D721Med (cell line): ENCODE measurements at regions not wholly inside any gene's neighbourhood (a gene's known extent, or its start where the extent isn't known, plus 50 kb on each side); places are given as distances from the start of the nearest gene placed in this dataset.

Experiments
- DNase-seq: peaks from one replicate; pipeline ENCODE4 v3.0.0; 2011; ENCODE audit warnings: low spot score; ENCODE audit not compliant: insufficient read length
- FAIRE-seq: peaks from 2 replicates; lab custom pipeline; 2011; peaks lifted over from hg19 to GRCh38; lab: Jason Lieb, UNC
- TF ChIP-seq, protein P1 (sequence below): IDR thresholded peaks from 2 replicates; pipeline ENCODE4 v1.5.1; 2012; ENCODE audit warnings: mild to moderate bottlenecking, control low read depth; ENCODE audit not compliant: insufficient read depth; ENCODE audit errors: missing control alignments

DNA sequence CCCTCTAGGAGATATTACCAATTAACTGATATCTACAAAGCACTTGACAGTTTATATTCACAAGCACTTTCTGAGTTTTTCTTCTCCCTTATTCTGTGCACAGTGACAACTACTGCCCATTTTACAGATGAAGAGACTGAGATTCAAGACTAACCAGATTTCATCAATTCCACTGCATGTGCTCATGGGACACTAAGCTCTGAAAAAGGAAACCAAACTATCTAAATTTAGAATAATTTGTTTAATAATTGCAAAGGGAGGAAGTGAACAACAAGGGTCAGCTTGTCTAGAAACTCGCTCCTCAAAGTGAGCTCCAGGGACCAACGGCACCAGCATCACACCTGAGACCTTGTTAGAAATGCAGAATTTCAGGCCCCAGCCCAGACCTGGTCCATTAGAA is 50.8 kb upstream of the MYLIP start:
- DNase-seq (no peak), FAIRE-seq (no peak)
- TF ChIP-seq, protein P1, sequence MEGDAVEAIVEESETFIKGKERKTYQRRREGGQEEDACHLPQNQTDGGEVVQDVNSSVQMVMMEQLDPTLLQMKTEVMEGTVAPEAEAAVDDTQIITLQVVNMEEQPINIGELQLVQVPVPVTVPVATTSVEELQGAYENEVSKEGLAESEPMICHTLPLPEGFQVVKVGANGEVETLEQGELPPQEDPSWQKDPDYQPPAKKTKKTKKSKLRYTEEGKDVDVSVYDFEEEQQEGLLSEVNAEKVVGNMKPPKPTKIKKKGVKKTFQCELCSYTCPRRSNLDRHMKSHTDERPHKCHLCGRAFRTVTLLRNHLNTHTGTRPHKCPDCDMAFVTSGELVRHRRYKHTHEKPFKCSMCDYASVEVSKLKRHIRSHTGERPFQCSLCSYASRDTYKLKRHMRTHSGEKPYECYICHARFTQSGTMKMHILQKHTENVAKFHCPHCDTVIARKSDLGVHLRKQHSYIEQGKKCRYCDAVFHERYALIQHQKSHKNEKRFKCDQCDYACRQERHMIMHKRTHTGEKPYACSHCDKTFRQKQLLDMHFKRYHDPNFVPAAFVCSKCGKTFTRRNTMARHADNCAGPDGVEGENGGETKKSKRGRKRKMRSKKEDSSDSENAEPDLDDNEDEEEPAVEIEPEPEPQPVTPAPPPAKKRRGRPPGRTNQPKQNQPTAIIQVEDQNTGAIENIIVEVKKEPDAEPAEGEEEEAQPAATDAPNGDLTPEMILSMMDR, result no peak

DNA sequence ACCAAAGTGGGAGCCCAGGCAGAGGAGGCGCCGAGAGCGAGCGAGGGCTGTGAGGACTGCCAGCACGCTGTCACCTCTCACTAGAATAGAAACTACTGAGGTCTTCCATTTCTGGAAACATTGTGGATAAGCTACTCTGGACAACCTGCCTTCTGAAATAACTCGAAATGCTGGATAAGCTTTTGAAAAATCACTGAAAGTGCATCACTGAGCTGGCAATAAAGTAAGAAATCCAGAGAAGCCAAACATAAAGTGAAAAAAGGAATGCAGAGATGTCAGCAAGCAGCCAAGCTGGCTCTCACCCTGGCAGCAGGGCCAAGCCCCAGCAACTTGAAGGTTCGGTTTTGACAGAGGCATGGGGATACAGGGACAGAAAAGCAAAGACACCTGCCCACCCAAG is 59.2 kb upstream of the MYLIP start:
- no peak for DNase-seq
- TF ChIP-seq, protein P1, result no peak
- FAIRE-seq, result no peak

GRCh38 chr6:16069222-16069621 is 59.7 kb upstream of the MYLIP start:
- FAIRE-seq (no peak), DNase-seq (no peak)
- TF ChIP-seq, protein P1, result no peak

GRCh38 chr6:16067568-16067967 is 61.3 kb upstream of the MYLIP start:
- TF ChIP-seq, protein P1, result no peak
- FAIRE-seq (no peak), DNase-seq (no peak)

DNA sequence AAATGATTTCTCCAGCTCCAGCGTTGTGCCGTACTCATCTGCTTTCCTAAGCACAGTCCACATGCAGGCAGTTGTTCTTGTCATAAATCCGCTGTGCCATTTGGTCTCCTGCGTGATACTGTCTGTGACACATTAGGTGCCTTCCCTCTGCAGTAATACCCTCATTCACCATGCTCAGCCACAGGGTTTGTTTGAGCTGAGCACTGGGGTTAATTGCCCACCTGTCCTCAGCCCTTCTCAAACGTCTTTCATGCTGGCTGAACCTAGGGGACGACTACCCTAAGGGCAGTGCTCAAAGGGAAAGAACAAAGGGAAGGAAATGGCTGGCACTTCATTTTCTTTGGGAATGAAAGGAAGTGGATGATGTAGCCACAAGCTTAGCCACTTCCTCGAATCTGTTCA is 64.2 kb upstream of the MYLIP start:
- no peak for DNase-seq

DNA sequence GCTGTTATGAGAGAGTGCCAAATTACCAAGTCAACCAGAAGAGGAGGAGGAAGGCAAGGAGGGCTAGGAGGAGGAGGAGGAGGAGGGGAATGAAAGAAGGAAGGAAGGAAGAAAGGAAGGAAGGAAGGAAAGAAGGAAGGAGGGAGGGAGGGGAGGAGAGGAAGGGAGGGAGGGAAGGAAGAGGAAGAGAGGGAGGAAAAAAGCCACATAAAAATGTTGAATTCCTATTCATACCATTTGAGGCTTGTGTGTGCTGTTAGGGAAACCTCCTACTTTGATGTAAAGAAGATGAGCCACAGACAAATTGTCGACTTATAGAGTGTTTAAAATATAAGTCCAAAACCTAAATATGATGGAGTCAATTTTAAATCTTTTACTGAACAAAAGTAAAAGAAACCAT is 65.3 kb upstream of the MYLIP start:
- TF ChIP-seq, protein P1, result no peak
- FAIRE-seq (no peak), DNase-seq (no peak)

More for the DNA sequence above, 64.2 kb upstream of the MYLIP start:
- TF ChIP-seq, protein P1, result no peak
- FAIRE-seq, result no peak

GRCh38 chr6:16061818-16062217 is 67.1 kb upstream of the MYLIP start:
- no peak for DNase-seq
- TF ChIP-seq, protein P1, result no peak
- no peak for FAIRE-seq
